Naive thymus-derived CD4-positive, alpha-beta T cell (primary cell): ENCODE measurements at regions not wholly inside any gene's neighbourhood (a gene's known extent, or its start where the extent isn't known, plus 50 kb on each side); places are given as distances from the start of the nearest gene placed in this dataset.
A peak's percentile ranks its signal among the peaks of the same experiment; 100 is the strongest.

Source experiments
- ATAC-seq: fragments of 150-1000 bp; cut with Tn5 transposase; 2 replicates; pipeline ENCODE4 v1.10.0; 2021; ENCODE audit warnings: mild to moderate bottlenecking, moderate library complexity
- CTCF ChIA-PET: fragments of 350-600 bp; sonication (Branson Sonifier 250); formaldehyde crosslinking; loops from one replicate; lab custom pipeline; 2021; ENCODE audit warnings: antibody characterized with exemption; lab: Charles Lee
- POLR2A ChIA-PET: fragments of 350-600 bp; sonication (Branson Sonifier 250); formaldehyde crosslinking; loops from one replicate; lab custom pipeline; 2021; ENCODE audit warnings: antibody characterized with exemption, inconsistent platforms; lab: Charles Lee
- DNase-seq, 9 donors: peaks; one replicate each; pipeline versions ENCODE4 v3.0.0 to v3.0.0-alpha.2; 2020 to 2022; ENCODE audit warnings: mixed read lengths in 1 of 9
- H3K27ac ChIP-seq: one replicate; pipeline ENCODE4 v1.7.0; 2013; ENCODE audit warnings: mild to moderate bottlenecking, low read depth, low read length, moderate library complexity
- H3K27me3 ChIP-seq, 2 donors: one replicate each; pipeline ENCODE4 v1.7.0; 2013; ENCODE audit warnings: low read length in 2 of 2, mild to moderate bottlenecking in 2 of 2, moderate library complexity in 2 of 2; ENCODE audit not compliant: control insufficient read depth in 2 of 2, insufficient read depth in 2 of 2
- H3K36me3 ChIP-seq, 3 experiments: 1 replicate in 2 of 3; 2 replicates in 1 of 3; pipeline ENCODE4 v1.7.0; 2013; ENCODE audit warnings: low read length in 3 of 3, mild to moderate bottlenecking in 3 of 3, moderate library complexity in 1 of 3; ENCODE audit not compliant: insufficient read depth in 3 of 3, control insufficient read depth in 2 of 3
- H3K4me1 ChIP-seq, 2 donors: one replicate each; pipeline ENCODE4 v1.7.0; 2013; ENCODE audit warnings: low read length in 2 of 2, mild to moderate bottlenecking in 2 of 2, moderate library complexity in 1 of 2; ENCODE audit not compliant: control insufficient read depth in 2 of 2, insufficient read depth in 2 of 2
- H3K4me3 ChIP-seq: 2 replicates; pipeline ENCODE4 v1.7.0; 2013; ENCODE audit warnings: mild to moderate bottlenecking, low read length
- H3K9me3 ChIP-seq, 3 experiments: 1 replicate in 2 of 3; 2 replicates in 1 of 3; pipeline ENCODE4 v1.7.0; 2013; ENCODE audit warnings: low read length in 3 of 3; ENCODE audit not compliant: control insufficient read depth in 2 of 3
- H3K27ac Mint-ChIP-seq, 9 donors: one replicate each; pipeline ENCODE4 v1.8.0; 2020 to 2022; ENCODE audit warnings: mixed read lengths in 9 of 9, mild to moderate bottlenecking in 8 of 9, moderate library complexity in 5 of 9, inconsistent platforms in 2 of 9
- H3K27me3 Mint-ChIP-seq, 5 donors: one replicate each; pipeline ENCODE4 v1.8.0; 2021 to 2022; ENCODE audit warnings: mixed read lengths in 5 of 5, mild to moderate bottlenecking in 1 of 5
- H3K36me3 Mint-ChIP-seq, 5 donors: one replicate each; pipeline ENCODE4 v1.8.0; 2020 to 2022; ENCODE audit warnings: mixed read lengths in 5 of 5, mild to moderate bottlenecking in 3 of 5, inconsistent platforms in 1 of 5
- H3K4me1 Mint-ChIP-seq, 7 donors: one replicate each; pipeline ENCODE4 v1.8.0; 2020 to 2022; ENCODE audit warnings: mixed read lengths in 7 of 7, mild to moderate bottlenecking in 3 of 7, inconsistent platforms in 1 of 7
- H3K4me3 Mint-ChIP-seq, 10 donors: one replicate each; pipeline ENCODE4 v1.8.0; 2020 to 2022; ENCODE audit warnings: mild to moderate bottlenecking in 10 of 10, mixed read lengths in 10 of 10, moderate library complexity in 6 of 10, inconsistent platforms in 2 of 10
- H3K9me3 Mint-ChIP-seq, 11 donors: one replicate each; pipeline ENCODE4 v1.8.0; 2020 to 2022; ENCODE audit warnings: mixed read lengths in 11 of 11, mild to moderate bottlenecking in 4 of 11, inconsistent platforms in 1 of 11, moderate library complexity in 1 of 11
- intact Hi-C, 2 donors: fragments of 100-400 bp; cut with micrococcal nuclease; formaldehyde crosslinking; loops; one replicate each; pipeline ENCODE4 v1.15.1; 2023

GRCh38 chr6:132136981-132137380 lies 185.8 kb upstream of the CCN2 start:
- ATAC-seq (no peak), DNase-seq (no peak)
- H3K9me3 ChIP-seq = no peaks in the 10 kb centered on the region
- CTCF ChIA-PET = no interaction called here
- Mint-ChIP-seq H3K9me3 (peaks cover 0 to 2% (median 0%) of the 10 kb centered on the region in 11 donors), H3K4me1 (no peaks in the 10 kb centered on the region), H3K36me3 (no peaks in the 10 kb centered on the region), H3K4me3 (no peak overlapping the region), H3K27ac (no peak overlapping the region), H3K27me3 (peaks cover 0 to 24% (median 6%) of the 10 kb centered on the region in 5 donors)
- H3K4me1 ChIP-seq = no peaks in the 10 kb centered on the region
- H3K27ac ChIP-seq = no peak overlapping the region
- POLR2A ChIA-PET = no interaction called here
- H3K36me3 ChIP-seq = no peaks in the 10 kb centered on the region
- no peaks in the 10 kb centered on the region for H3K27me3 ChIP-seq
- intact Hi-C loops = no loop called here
- no peak overlapping the region for H3K4me3 ChIP-seq

- intact Hi-C loops = no loop called here
- ChIA-PET POLR2A (no interaction called here), CTCF (no interaction called here)
- Mint-ChIP-seq H3K4me1 (no peaks in the 10 kb centered on the region), H3K27me3 (peaks cover 8 to 30% (median 13%) of the 10 kb centered on the region in 5 donors), H3K27ac (no peak overlapping the region), H3K9me3 (peaks cover 0 to 2% (median 0%) of the 10 kb centered on the region in 11 donors), H3K36me3 (no peaks in the 10 kb centered on the region), H3K4me3 (no peak overlapping the region)
- ATAC-seq = no peak
- Histone ChIP-seq H3K4me3 (no peak overlapping the region), H3K9me3 (no peaks in the 10 kb centered on the region), H3K27me3 (no peaks in the 10 kb centered on the region), H3K4me1 (no peaks in the 10 kb centered on the region), H3K27ac (no peak overlapping the region), H3K36me3 (no peaks in the 10 kb centered on the region)
- DNase-seq = no peak
Observed at GRCh38 chr6:132135409-132135808, 184.2 kb upstream of the CCN2 start.

GRCh38 chr6:132133736-132134445 lies 182.7 kb upstream of the CCN2 start:
- Mint-ChIP-seq H3K4me1 (no peaks in the 10 kb centered on the region), H3K36me3 (no peaks in the 10 kb centered on the region), H3K9me3 (peaks cover 0 to 1% (median 0%) of the 10 kb centered on the region in 11 donors), H3K4me3 (no peak overlapping the region), H3K27ac (no peak overlapping the region), H3K27me3 (peaks cover 8 to 22% (median 13%) of the 10 kb centered on the region in 5 donors)
- H3K27me3 ChIP-seq = no peaks in the 10 kb centered on the region
- H3K4me3 ChIP-seq = no peak overlapping the region
- ChIA-PET POLR2A (no interaction called here), CTCF (no interaction called here)
- no peaks in the 10 kb centered on the region for H3K36me3 ChIP-seq
- intact Hi-C loops = no loop called here
- H3K27ac ChIP-seq = no peak overlapping the region
- no peak for DNase-seq
- no peaks in the 10 kb centered on the region for H3K9me3 ChIP-seq
- no peak for ATAC-seq
- H3K4me1 ChIP-seq = no peaks in the 10 kb centered on the region

- no peak overlapping the region for H3K27ac Mint-ChIP-seq
- H3K36me3 Mint-ChIP-seq = no peaks in the 10 kb centered on the region
- Histone ChIP-seq H3K9me3 (no peaks in the 10 kb centered on the region), H3K27ac (no peak overlapping the region), H3K4me1 (no peaks in the 10 kb centered on the region), H3K36me3 (no peaks in the 10 kb centered on the region), H3K4me3 (no peak overlapping the region), H3K27me3 (no peaks in the 10 kb centered on the region)
- H3K4me3 Mint-ChIP-seq = no peak overlapping the region
- intact Hi-C loops = no loop called here
- peaks cover 8 to 21% (median 13%) of the 10 kb centered on the region in 5 donors for H3K27me3 Mint-ChIP-seq
- H3K9me3 Mint-ChIP-seq = no peaks in the 10 kb centered on the region
- DNase-seq (no peak), ATAC-seq (no peak)
- no peaks in the 10 kb centered on the region for H3K4me1 Mint-ChIP-seq
- POLR2A ChIA-PET = no interaction called here
- CTCF ChIA-PET = no interaction called here
Observed at GRCh38 chr6:132132924-132133639, 181.9 kb upstream of the CCN2 start.

GRCh38 chr6:132132422-132132821 lies 181.2 kb upstream of the CCN2 start:
- Mint-ChIP-seq H3K4me1 (no peaks in the 10 kb centered on the region), H3K27ac (no peak overlapping the region), H3K4me3 (no peak overlapping the region), H3K9me3 (peaks cover 0 to 1% (median 0%) of the 10 kb centered on the region in 11 donors), H3K27me3 (peaks cover 8 to 21% (median 13%) of the 10 kb centered on the region in 5 donors), H3K36me3 (no peaks in the 10 kb centered on the region)
- H3K4me1 ChIP-seq = no peaks in the 10 kb centered on the region
- ATAC-seq (no peak), DNase-seq (no peak)
- intact Hi-C loops = no loop called here
- H3K27ac ChIP-seq = no peak overlapping the region
- H3K36me3 ChIP-seq = no peaks in the 10 kb centered on the region
- H3K4me3 ChIP-seq = no peak overlapping the region
- CTCF ChIA-PET = no interaction called here
- POLR2A ChIA-PET = no interaction called here
- no peaks in the 10 kb centered on the region for H3K9me3 ChIP-seq
- no peaks in the 10 kb centered on the region for H3K27me3 ChIP-seq

GRCh38 chr6:132131758-132132157 lies 180.6 kb upstream of the CCN2 start:
- Histone ChIP-seq H3K9me3 (no peaks in the 10 kb centered on the region), H3K27me3 (no peaks in the 10 kb centered on the region), H3K27ac (no peak overlapping the region), H3K4me1 (no peaks in the 10 kb centered on the region), H3K4me3 (no peak overlapping the region), H3K36me3 (no peaks in the 10 kb centered on the region)
- intact Hi-C loops = no loop called here
- Mint-ChIP-seq H3K36me3 (no peaks in the 10 kb centered on the region), H3K4me1 (no peaks in the 10 kb centered on the region), H3K27ac (no peak overlapping the region), H3K9me3 (peaks cover 0 to 7% (median 0%) of the 10 kb centered on the region in 11 donors), H3K27me3 (peaks cover 8 to 23% (median 18%) of the 10 kb centered on the region in 5 donors), H3K4me3 (no peak overlapping the region)
- ChIA-PET CTCF (no interaction called here), POLR2A (no interaction called here)
- ATAC-seq (peak; percentile 29), DNase-seq (no peak)

- Mint-ChIP-seq H3K27me3 (peaks cover 8 to 24% (median 18%) of the 10 kb centered on the region in 5 donors), H3K9me3 (peaks cover 0 to 7% (median 0%) of the 10 kb centered on the region in 11 donors), H3K4me3 (no peak overlapping the region), H3K36me3 (no peaks in the 10 kb centered on the region), H3K27ac (no peak overlapping the region), H3K4me1 (no peaks in the 10 kb centered on the region)
- no peaks in the 10 kb centered on the region for H3K27me3 ChIP-seq
- ATAC-seq = no peak
- CTCF ChIA-PET = no interaction called here
- no peak for DNase-seq
- H3K4me3 ChIP-seq = no peak overlapping the region
- no peaks in the 10 kb centered on the region for H3K4me1 ChIP-seq
- intact Hi-C loops = no loop called here
- no peak overlapping the region for H3K27ac ChIP-seq
- no peaks in the 10 kb centered on the region for H3K36me3 ChIP-seq
- no peaks in the 10 kb centered on the region for H3K9me3 ChIP-seq
- POLR2A ChIA-PET = no interaction called here
Observed at GRCh38 chr6:132131351-132131750, 180.2 kb upstream of the CCN2 start.
